Activated T-helper 9 cell treated with anti-CD3 and anti-CD28 coated beads, Interleukin-2, amount 50 U/mL, for 16 hours (primary cell): ENCODE measurements at regions not wholly inside any gene's neighbourhood (a gene's known extent, or its start where the extent isn't known, plus 50 kb on each side); places are given as distances from the start of the nearest gene placed in this dataset.
"Not testable (repeated sequence)": the region's sequence is repeated elsewhere in the genome, so short reads cannot be mapped to it uniquely, and the experiment has no call there.

ENCODE experiments used
- DNase-seq: peaks from one replicate; pipeline ENCODE4 v3.0.0-alpha.2; 2020; ENCODE audit warnings: low read depth

DNA sequence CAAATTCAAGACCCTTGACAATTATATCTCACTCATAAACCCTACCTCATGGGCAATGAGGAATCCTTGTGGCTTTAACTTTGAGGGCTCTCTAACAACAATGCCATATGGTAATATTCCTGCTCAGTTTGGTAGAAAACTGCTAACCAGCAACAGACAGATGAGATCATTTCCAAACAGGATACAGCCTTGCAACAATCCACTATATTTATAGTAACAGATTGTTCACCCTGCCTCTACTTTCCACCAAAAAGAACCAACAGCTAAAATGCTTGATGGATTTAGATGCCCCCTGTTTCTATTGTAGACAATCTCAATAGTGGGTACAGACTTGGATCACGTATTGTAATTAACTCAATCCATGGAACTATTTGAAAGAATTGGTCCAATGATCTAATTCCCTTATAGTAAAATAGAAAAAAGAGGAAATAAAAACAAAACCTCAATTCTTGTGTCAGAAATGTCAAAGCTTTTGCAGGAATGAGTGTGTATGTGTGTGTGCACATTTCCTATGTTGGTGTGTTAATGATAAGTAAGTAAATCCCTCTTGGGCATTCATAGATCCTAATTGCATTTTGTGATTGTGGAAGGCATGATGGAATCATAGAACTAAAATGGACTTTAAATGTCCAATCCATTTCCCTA, 100.0 kb upstream of the EDEM3 start:
- DNase-seq: no peak

DNA sequence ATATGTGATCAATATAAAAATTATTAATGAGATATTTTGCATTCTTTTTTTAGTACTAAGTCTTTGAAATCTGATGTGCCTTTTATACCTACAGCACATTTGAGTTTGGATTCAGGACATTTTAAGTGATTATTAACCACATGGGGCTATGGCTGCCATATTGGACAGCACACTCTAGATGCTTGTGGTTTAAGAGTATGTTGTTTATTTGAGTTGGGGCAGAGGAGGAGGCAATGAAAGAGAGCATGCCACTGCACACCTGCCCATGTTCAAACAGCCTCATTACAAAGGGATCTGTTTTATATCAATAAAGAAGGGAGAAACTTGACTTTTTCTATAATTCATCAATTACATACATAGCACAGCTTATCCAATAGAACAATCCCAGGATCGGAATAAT, 99.4 kb upstream of the EDEM3 start:
- no peak for DNase-seq

DNA sequence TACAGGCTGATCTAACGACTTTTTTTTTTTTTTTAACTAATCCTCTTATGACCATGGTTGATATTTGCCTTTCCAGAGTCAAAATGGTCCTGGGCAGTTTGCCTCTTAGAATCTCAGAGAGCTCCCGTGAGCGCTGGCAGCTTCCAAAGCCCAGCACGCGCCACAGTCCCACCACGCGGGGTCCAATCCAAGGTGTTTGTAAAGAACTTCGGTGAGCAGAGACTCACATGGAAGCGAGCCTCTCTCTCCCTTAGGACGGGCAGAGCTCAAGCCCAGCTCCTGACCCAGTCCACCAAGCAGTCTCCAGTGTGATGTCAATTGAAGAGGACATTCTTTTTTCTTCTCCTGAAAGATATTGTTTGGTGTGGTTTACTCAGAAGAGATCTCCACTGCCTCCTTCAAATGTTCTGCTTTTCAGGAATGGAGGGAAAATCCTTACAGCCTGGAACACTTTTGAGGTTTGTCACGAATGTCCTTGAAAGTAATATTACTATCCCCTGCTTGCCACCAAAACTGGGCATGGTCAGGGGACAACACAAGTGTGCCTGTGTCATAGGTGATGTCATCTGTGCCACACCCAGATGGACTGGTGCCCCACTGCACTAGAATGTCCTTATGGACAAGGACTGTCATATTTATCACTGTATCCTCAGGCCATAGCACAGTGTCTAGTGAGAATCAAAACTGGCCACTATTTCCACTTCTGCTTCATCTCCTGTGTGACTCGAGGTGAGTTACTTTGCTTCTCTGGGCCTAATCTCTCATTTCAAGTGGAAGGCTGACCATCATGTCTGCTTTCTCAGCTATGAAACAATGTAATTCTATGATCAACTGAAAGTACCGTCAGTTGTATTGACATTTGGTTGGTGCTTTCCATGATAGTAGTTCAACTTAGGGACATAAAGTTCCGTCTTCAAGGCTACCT, 97.4 kb upstream of the EDEM3 start:
- no peak for DNase-seq

DNA sequence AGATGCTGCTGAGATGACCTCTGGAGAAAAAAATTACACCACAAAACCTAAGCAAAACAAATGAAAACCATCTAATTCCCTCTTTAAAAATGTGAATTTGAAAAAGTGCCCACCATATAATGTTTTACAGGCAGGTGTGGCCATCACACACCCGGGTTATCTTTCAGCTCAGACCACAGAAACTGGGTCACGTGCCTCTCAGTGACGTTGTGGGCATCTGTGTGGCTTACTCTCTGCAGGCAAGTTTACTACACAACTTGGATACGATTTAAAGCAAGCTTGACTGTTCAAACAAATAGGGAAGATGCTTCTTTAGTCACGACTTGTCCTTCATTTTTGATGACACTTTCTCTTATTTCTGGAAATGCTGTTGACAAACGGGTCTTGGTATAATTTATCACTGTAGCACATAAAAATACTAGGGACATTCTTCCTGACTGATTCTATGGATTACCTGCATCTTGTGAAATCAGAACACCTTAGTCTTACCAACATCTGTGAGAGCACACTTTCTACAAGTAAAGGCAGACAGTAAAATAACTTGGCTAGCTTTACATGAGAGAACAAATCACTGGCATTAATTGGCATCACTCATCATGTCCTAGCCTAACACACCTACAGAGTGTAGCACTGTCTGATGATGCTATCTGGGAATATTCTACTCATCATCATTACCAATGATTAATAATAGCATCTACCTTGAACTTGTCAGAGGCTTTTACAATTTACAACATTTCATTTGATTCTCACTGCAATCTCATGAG, 89.3 kb upstream of the EDEM3 start:
- peak; percentile 35 for DNase-seq

DNA sequence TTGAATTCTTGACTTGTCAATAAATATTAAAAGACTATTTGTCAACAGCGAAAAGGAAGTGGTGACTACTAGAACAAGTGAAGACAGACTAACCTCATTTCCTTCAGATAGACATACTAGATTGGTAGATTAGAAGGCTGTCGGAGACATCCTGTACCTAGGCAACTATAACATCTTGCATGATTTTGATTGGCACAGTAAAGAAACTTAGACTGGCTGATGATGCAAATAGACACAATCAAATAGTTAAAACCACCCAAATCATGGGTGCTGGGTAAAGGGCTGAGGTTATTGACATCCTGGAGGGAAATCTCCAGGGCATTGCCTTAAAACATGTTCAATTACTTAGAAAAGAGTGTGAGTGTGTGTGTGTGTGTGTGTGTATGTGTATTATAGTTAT, 85.9 kb upstream of the EDEM3 start:
- no peak for DNase-seq

DNA sequence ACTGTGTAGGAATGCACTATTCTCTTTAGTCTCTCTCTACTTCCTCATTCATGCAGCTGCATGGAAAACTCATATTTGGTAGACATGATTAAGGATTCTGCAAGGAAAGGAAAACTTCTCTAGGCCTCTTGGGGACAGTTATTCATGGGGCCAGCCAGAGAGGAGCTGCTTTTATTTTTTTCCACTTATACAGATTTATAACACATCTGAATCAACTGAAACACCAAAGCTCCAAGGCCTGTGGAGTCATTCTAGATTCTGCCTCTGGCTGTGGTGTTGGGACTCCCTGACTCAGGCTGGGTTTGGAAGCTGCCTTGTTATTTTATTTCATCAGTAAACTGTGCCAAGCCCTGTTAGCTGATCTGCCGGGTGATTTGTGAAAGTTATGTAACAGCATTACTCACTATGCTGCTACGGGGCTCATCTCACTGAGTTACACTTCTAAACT, 83.9 kb upstream of the EDEM3 start:
- no peak for DNase-seq

DNA sequence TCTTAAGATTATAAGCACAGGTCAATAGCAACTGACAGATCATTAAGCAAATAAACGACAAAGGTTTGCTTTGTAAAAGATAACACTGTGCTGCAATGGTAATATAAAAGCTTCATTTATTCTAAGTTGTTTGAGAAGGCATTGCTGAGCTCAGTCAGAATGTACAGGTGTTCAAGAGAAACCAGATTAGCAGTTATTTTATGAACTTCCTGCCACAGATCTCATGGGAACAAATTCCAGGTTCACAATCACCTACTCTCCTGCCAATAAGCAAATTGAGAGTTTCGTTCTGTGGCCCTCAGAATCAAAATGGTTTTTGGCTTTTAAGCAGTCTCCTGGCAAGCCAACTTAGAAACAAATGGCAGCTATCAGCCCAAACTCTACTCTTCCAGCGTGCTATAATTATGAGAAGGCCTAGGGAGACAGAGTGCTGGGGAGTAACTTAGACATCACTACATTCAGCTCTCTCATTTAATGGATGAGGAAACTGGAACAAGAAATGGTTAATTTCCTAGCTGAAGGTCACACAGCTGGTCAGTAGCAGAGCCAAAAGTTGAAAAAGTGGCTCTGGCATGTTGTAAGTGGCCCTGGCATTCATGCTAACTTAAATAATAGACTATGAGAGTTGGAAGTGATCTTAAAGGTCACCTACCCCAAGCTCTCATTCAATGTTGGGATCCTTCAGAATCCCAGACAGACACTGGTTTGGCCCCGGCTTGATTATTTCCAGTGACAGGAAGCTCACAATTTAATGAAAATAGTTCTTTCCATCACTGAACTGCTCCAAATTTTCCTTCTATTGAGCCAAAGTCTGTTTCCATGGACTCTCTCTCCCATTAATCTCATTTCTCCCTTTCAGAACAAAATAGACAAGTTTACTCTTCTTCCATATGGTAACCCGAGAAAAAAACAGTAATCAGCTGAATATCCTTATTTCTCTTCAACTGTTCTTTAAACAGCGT, 82.6 kb upstream of the EDEM3 start:
- no peak for DNase-seq

DNA sequence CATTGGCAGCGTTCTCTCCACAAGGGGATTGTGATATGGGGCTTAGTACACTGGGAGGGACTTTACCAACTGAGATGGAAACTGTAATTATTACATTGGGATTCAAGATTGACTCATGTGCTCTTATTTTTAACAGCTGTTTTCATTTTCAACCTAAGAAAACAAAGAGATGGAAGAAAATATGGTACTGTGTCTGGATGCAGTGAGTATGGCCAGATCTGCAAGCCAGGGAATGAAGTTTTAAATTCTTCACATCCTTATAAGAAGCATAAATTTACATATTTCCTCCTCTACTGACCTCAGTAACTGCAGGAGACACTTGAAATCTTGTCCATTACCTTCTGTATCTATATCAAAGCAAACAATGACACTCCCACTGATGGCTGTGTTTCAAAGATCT, 81.5 kb upstream of the EDEM3 start:
- no peak for DNase-seq

DNA sequence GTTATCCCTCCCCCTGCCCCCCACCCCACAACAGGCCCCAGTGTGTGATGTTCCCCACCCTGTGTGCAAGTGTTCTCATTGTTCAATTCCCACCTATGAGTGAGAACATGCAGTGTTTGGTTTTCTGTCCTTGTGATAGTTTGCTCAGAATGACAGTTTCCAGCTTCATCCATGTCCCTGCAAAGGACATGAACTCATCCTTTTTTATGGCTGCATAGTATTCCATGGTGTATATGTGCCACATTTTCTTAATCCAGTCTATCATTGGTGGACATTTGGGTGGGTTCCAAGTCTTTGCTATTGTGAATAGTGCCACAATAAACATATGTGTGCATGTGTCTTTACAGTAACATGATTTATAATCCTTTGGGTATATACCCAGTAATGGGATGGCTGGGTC, 79.3 kb upstream of the EDEM3 start:
- DNase-seq: not testable (repeated sequence)

DNA sequence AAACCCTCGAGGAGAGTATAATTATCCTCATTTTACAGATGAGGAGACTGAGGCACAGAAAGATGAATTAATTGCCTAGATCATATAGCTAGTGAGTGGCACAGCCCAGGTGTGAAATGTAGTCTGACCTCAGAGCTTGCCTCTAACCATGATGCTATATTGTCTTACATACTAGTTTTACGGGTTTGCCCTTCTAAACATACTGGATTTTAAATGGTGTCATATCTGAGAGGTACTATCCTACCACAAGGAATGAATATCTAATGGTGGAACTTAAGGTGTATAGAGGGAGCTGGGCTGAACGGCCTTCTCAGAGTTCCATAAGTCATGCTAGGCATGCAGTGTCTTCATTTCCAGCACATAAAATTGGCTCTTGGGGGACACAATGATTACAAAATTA, 77.9 kb upstream of the EDEM3 start:
- no peak for DNase-seq

DNA sequence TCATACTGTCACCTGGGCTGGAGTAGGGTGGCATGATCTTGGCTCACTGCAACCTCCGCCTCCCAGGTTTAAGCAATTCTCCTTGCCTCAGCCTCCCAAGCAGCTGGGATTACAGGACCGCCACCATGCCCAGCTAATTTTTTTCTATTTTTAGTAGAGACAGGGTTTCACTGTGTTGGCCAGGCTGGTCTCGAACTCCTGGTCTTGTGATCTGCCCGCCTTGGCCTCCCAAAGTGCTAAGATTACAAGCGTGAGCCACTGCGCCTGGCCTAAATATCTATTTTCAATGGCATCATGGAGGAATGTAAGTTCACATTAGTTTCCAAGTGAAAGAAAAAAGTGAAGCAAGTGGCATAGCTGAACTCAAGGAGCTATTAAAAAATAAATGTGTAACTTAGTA, 74.8 kb upstream of the EDEM3 start:
- not testable (repeated sequence) for DNase-seq

DNA sequence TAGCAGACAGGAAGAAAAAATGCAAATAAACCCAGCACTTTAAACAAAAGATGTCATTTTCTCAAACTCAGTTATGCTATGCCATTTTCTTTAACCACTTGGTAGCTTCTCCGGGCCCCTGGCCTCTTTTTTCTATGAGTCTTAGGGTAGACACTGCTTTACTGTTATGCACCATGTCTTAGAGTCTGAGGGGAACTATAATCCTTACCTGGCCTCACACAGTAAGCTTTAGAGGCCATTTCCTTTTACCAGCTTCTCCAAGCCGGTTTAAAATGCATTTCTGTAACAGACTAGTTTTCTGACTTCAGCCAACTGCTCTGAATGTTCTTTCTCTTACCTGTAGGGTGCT, 73.7 kb upstream of the EDEM3 start:
- DNase-seq: no peak

DNA sequence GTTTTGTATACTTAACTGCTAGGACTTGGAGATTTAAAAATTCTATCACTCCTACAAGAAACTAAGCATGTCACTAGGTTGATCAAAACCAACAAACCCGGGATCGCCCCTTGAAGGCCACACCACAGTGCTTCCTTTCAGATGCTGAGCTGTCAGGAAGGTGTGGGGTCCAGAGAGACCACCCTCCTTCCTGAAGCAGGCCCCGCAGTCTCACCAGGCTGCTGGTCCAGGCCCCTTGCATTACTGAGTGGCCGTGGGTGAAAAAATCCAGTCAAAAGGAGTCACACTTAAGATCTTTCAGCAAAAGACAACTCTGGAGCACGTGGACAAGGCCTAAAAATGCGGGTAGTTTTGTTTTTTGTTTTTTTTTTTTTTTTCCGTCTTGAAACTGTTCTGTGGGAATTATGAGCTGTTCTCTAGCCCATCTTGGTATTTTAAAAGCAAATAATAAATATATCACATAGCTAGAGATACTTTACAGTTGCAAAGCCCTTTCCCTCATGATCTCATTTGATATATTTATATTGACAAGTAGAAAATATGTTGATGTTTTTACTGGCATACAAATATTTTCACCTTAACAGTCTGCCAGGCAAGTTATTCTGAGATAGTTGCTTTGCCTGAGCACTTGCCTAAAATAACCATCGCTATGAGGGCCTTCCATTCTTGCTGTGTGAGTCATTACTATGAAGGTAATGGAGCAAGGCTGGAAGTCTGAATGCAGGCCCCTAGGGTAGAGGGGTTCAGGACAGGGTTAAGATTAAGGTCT, 73.1 kb upstream of the EDEM3 start:
- no peak for DNase-seq

DNA sequence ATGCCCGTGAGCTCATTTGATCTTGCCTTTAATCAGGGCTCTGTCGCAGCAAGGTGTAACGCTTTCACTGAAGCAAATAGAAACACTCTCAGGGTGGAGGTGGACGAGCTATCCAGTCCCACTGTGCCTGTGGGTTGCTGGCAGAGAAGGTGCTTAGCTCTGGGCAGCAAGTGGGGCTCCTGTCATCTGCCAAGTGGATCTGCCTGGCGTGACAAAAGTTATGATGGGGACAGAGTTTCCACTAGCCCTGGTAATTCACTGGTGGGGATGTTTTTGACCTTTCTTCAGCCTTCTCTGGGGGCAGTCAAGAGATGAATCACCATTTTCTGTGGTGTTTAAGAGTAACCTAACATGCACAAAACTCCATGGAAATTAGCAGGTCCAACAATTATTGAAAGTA, 71.3 kb upstream of the EDEM3 start:
- DNase-seq: no peak

DNA sequence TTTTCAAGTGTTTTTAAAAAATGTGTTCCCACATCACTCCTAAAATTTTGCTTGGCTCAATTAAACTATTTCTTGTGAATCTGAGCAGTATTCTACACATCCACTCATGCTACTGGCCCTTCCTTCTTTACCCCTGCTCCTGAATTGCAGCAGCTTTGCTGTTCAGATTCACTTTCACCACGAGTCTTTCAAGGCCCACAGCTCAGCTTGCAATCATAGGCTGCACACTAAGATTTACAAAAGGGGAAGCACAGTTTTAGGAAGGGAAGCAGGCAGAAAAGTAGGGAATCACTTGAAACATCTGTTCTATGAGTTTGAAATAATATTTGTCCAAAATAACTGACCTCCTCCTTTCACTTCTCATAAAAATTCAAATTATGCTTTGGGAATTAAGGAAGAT, 70.9 kb upstream of the EDEM3 start:
- no peak for DNase-seq

DNA sequence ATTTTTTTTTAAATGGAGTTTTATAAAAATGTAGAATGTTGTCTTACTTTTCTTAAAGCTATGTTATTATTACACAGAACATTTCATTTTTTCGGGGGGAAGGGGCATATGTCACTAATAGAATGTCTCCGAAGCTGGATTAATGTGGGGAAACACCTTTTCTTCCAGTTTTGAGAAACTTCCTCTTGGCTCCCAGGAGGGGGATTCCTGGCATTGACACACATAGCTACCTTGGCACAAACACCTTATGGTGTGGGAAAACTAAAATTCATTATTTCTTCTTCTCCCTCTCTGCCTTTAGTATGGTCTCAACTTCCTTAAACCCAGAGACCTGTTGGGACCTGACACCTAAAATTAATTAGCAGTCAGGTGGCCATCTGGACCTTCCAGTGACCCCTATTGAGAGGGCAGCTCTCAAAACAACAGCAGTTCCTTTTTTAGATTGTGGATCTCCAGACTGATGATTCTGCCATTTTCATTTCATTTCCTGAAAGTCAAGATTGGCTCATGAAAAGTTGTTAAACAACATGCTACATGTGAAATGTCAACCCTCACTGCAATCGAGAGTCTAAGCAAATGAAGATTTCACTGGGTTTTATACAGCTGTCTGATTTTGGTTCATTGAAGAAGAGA, 70.1 kb upstream of the EDEM3 start:
- no peak for DNase-seq

DNA sequence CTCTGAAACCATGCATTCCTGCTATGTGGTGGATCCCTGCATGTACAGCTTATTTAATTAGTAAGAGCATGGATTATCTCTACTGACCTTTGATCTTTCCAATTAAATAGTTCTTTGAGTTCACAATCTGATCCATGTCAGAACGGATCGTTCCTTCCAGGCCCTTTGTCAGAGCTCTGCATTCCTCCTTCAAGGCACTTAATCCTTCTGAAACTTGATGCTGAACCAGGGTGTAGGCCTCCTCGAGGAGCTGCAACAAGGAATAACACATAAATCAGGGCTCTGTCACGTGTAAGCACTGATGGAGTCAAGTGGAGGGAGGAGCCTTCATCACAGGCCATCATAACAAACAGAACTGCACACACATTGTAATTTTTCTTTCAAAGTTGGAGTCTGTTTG, 68.4 kb upstream of the EDEM3 start:
- DNase-seq: no peak

DNA sequence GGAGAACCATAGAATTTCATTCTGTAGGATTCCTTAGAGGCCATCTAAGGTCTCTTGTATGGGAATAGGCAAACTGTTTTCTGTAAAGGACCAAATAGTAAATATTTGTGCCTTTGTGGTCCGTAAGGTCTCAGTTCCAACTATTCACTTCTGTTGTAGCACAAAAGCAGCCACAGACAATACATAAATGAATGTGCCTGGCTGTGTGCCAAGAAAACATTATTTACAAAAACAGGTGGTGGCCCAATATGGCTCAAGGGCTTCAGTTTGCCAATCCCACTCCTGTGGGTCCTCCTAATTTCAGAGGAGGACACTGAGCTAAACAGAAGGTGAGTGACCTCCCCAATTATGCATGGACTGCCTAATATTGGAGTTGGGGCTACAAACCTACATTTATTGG, 67.6 kb upstream of the EDEM3 start:
- no peak for DNase-seq

DNA sequence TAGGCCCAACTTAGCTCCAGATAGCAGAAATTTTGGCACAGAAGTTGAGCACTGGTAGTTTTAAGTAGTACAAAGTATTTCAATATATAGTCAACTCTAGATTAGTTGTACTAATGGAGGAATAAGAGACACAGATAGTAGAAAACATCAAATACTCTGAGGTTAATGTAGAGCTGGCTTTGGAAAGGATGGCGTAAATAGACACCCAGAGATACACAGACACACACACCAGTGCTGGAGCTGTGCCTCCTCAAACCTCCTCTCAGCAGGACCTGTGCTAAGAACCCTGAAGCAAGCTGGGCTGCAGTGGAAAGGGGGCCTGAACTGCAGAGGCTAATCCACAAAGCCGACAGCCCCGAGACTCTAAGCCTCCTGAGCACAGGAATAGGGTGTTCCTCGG, 67.0 kb upstream of the EDEM3 start:
- no peak for DNase-seq

DNA sequence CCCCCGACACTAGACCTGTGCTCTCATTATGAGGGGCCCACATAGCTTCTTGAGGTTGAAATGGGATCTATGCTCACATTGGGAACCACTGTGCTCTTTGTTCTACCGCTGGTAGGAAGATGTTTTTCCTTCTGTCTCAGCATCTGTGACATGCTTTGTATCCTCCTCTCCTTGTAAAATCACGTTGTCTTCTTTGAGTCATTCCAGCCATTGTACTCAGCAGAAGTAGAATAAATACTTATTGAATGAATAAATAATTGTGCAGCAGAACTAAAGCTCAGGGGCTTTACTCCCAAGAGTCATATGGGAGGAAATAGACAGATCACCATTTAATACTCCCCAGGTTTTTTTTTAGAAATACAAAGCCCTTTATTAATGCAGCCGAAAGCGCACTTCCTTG, 66.3 kb upstream of the EDEM3 start:
- no peak for DNase-seq
